KMS-11 (cell line): ENCODE measurements at regions not wholly inside any gene's neighbourhood (a gene's known extent, or its start where the extent isn't known, plus 50 kb on each side); places are given as distances from the start of the nearest gene placed in this dataset.

Experiments used
- H2AFZ ChIP-seq: fragments of 200-600 bp; sonication (generic); 2 replicates; pipeline ENCODE4 v1.6.1; 2016; ENCODE audit warnings: antibody characterized with exemption, mixed run types, low read depth
- H3K27ac ChIP-seq: fragments of 200-600 bp; sonication (generic); 2 replicates; pipeline ENCODE4 v1.6.1; 2016; ENCODE audit warnings: mild to moderate bottlenecking, mixed run types
- H3K27me3 ChIP-seq: fragments of 200-600 bp; sonication (generic); 2 replicates; pipeline ENCODE4 v1.6.1; 2017; ENCODE audit warnings: mild to moderate bottlenecking, low read depth, mixed run types, moderate library complexity; ENCODE audit not compliant: insufficient read depth
- H3K36me3 ChIP-seq: fragments of 200-600 bp; sonication (generic); 2 replicates; pipeline ENCODE4 v1.6.1; 2017; ENCODE audit warnings: mild to moderate bottlenecking, mixed run types; ENCODE audit not compliant: insufficient read depth
- H3K4me1 ChIP-seq: fragments of 200-600 bp; sonication (generic); 2 replicates; pipeline ENCODE4 v1.6.1; 2016; ENCODE audit warnings: mild to moderate bottlenecking, low read depth, mixed run types; ENCODE audit not compliant: poor library complexity, severe bottlenecking
- H3K4me2 ChIP-seq: fragments of 200-600 bp; sonication (generic); 2 replicates; pipeline ENCODE4 v1.7.0; 2016; ENCODE audit warnings: mild to moderate bottlenecking, mixed run types
- H3K4me3 ChIP-seq: fragments of 200-600 bp; sonication (generic); IDR thresholded peaks from 2 replicates; pipeline ENCODE4 v1.6.1; 2017; ENCODE audit warnings: low read depth, low read length, mixed read lengths; ENCODE audit not compliant: insufficient read depth
- H3K79me2 ChIP-seq: fragments of 200-600 bp; sonication (generic); 2 replicates; pipeline ENCODE4 v1.6.1; 2016; ENCODE audit warnings: low read depth, mixed run types; ENCODE audit not compliant: insufficient read depth
- H3K9ac ChIP-seq: fragments of 200-600 bp; sonication (generic); 2 replicates; pipeline ENCODE4 v1.6.1; 2016; ENCODE audit warnings: mild to moderate bottlenecking, mixed run types
- H4K20me1 ChIP-seq: fragments of 200-600 bp; sonication (generic); 2 replicates; pipeline ENCODE4 v1.6.1; 2016; ENCODE audit warnings: mild to moderate bottlenecking, mixed run types; ENCODE audit not compliant: insufficient read depth
- TF ChIP-seq, protein P1 (sequence below): fragments of 200-600 bp; sonication (generic); conservative IDR thresholded peaks from 2 replicates; pipeline ENCODE4 v1.6.1; 2017; ENCODE audit warnings: low read depth, mild to moderate bottlenecking, antibody characterized with exemption, low read length, moderate library complexity, mixed read lengths

DNA sequence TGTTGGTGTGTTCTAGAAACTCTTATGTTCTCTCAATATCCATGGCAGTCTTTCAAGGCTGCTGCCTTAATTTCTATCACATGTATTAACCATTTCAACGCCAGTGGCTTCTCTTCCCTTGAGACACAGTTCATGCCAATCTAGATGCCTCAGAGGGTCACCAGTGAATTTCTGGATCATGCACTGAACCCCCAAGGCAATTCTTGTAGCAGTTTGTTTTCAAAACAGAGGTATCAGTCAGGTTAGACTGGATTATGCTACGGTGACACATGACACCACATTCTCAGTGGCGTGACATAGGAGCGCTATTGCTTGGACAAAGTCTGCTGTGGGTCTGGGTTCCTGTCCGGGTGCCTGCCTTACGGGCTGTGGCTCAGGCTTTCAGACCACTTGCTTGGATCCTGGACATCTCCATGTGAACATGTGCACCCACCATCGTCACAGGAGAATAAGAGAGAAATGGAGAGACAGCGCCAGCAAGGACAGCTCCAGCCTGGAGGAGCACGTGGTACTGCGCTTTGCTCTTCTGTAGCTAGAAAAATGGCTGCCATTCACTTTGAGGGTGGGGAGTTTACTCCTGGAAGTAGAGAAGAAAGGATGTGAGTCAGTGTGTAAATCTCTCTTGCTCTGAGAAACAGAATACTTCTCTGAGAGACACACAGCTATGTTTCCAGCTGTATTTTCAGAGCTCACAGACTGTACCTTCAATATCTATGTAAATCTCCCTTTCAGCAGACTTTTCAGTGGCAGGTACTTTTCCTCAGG, 329.3 kb upstream of the ADCY2 start:
- Histone ChIP-seq H4K20me1 (no peaks in the 10 kb centered on the region), H3K79me2 (no peaks in the 10 kb centered on the region), H3K27ac (no peak overlapping the region), H3K9ac (no peak overlapping the region), H3K36me3 (no peaks in the 10 kb centered on the region), H3K4me1 (no peaks in the 10 kb centered on the region), H3K4me3 (no peak overlapping the region), H3K27me3 (no peaks in the 10 kb centered on the region), H2AFZ (no peak overlapping the region), H3K4me2 (no peak overlapping the region)
- TF ChIP-seq, protein P1, sequence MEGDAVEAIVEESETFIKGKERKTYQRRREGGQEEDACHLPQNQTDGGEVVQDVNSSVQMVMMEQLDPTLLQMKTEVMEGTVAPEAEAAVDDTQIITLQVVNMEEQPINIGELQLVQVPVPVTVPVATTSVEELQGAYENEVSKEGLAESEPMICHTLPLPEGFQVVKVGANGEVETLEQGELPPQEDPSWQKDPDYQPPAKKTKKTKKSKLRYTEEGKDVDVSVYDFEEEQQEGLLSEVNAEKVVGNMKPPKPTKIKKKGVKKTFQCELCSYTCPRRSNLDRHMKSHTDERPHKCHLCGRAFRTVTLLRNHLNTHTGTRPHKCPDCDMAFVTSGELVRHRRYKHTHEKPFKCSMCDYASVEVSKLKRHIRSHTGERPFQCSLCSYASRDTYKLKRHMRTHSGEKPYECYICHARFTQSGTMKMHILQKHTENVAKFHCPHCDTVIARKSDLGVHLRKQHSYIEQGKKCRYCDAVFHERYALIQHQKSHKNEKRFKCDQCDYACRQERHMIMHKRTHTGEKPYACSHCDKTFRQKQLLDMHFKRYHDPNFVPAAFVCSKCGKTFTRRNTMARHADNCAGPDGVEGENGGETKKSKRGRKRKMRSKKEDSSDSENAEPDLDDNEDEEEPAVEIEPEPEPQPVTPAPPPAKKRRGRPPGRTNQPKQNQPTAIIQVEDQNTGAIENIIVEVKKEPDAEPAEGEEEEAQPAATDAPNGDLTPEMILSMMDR: no peak

DNA sequence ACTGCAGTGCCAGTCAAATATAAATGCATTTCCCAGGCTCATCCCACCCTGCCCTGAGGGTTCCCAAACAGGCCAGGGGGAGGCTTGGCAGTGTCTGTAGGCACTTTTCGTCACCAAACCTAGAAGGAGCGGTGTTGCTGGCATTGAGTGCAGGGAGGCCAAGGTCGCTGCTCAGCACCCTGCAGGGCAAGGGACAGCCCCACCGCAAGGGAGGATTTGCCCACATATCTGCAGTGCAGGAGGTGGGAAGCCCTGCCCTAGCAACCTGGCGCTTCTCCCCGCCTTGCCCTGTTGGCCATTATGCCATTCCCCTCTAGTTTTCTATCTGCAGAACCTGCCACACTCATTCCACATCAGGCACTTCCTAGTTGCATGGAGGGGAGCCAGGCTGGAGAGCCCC, 327.8 kb upstream of the ADCY2 start:
- no peaks in the 10 kb centered on the region for H3K36me3 ChIP-seq
- H3K27me3 ChIP-seq: no peaks in the 10 kb centered on the region
- no peaks in the 10 kb centered on the region for H3K79me2 ChIP-seq
- TF ChIP-seq, protein P1: no peak
- H4K20me1 ChIP-seq: no peaks in the 10 kb centered on the region
- H3K4me3 ChIP-seq: no peak overlapping the region
- H3K27ac ChIP-seq: no peak overlapping the region
- no peak overlapping the region for H3K4me2 ChIP-seq
- no peak overlapping the region for H3K9ac ChIP-seq
- H3K4me1 ChIP-seq: no peaks in the 10 kb centered on the region
- no peak overlapping the region for H2AFZ ChIP-seq

GRCh38 chr5:7068899-7069298, 327.0 kb upstream of the ADCY2 start:
- Histone ChIP-seq H3K36me3 (no peaks in the 10 kb centered on the region), H3K27ac (no peak overlapping the region), H3K27me3 (no peaks in the 10 kb centered on the region), H3K4me3 (no peak overlapping the region), H3K9ac (no peak overlapping the region), H2AFZ (no peak overlapping the region), H3K4me1 (no peaks in the 10 kb centered on the region), H3K4me2 (no peak overlapping the region), H3K79me2 (no peaks in the 10 kb centered on the region), H4K20me1 (no peaks in the 10 kb centered on the region)
- TF ChIP-seq, protein P1: no peak

DNA sequence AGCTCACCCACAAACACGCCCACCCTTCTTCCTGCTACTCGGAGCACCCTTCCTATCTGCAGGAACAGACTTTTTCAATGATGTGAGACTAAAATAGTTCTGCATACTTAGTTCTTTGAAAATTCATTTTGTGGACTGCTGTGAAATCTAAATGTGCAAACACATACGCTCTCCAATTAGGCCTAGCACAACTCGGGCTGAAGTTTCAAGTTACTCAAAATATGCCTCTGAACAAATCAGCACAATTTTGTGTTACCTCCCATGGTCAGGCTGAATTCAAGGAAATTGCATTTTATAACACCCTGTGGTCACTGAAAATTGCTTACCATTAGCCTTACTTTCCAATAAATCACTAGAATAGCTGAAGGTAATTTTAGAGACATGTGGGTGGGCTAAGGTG, 323.8 kb upstream of the ADCY2 start:
- H4K20me1 ChIP-seq: no peaks in the 10 kb centered on the region
- no peaks in the 10 kb centered on the region for H3K4me1 ChIP-seq
- no peak overlapping the region for H2AFZ ChIP-seq
- no peaks in the 10 kb centered on the region for H3K27me3 ChIP-seq
- no peaks in the 10 kb centered on the region for H3K36me3 ChIP-seq
- H3K4me3 ChIP-seq: no peak overlapping the region
- TF ChIP-seq, protein P1: no peak
- no peaks in the 10 kb centered on the region for H3K79me2 ChIP-seq
- H3K9ac ChIP-seq: no peak overlapping the region
- no peak overlapping the region for H3K27ac ChIP-seq
- H3K4me2 ChIP-seq: no peak overlapping the region
